ENCODE measurements at regions not wholly inside any gene's neighbourhood (a gene's known extent, or its start where the extent isn't known, plus 50 kb on each side); places are given as distances from the start of the nearest gene placed in this dataset.

DNA sequence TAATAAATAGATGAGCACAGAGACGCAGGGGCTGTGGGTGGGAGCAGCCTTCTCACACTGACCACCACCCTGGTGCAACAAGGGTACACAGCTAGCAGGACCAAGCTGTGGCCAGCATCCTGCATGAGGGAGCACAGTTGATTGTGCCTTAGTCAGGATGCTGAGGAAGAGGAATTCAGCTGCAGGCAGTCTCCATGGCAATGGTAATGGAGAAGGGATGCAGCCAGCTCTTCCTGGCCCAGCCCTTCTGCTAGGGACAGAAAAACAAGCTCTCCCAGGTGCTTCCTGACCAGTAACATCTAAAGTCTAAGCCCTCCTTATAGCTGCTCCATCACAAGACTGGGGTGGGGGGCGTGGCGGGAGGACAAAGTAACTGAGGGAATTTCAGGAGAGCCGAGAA lies 363.5 kb downstream of the BUD13 start:
- H3K4me2 ChIP-seq: no peak overlapping the region
- no peaks in the 10 kb centered on the region for H3K36me3 ChIP-seq
- peaks cover 10% of the 10 kb centered on the region for H3K4me1 ChIP-seq
- H4K20me1 ChIP-seq (ENCODE audit: low read depth): no peaks in the 10 kb centered on the region
- H3K9me3 ChIP-seq (ENCODE audit: low read depth): no peaks in the 10 kb centered on the region
- TF ChIP-seq, protein P1, sequence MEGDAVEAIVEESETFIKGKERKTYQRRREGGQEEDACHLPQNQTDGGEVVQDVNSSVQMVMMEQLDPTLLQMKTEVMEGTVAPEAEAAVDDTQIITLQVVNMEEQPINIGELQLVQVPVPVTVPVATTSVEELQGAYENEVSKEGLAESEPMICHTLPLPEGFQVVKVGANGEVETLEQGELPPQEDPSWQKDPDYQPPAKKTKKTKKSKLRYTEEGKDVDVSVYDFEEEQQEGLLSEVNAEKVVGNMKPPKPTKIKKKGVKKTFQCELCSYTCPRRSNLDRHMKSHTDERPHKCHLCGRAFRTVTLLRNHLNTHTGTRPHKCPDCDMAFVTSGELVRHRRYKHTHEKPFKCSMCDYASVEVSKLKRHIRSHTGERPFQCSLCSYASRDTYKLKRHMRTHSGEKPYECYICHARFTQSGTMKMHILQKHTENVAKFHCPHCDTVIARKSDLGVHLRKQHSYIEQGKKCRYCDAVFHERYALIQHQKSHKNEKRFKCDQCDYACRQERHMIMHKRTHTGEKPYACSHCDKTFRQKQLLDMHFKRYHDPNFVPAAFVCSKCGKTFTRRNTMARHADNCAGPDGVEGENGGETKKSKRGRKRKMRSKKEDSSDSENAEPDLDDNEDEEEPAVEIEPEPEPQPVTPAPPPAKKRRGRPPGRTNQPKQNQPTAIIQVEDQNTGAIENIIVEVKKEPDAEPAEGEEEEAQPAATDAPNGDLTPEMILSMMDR (IDR thresholded peaks at IDR 0.05): no peak
- TF ChIP-seq EZH2 (IDR thresholded peaks at IDR 0.05) (no peak), EZH2phosphoT487 (IDR thresholded peaks at IDR 0.05) (no peak)
- no peak overlapping the region for H3K9ac ChIP-seq
- H3K4me3 Mint-ChIP-seq: no peak overlapping the region
- H3K4me3 ChIP-seq: no peak overlapping the region
- H3F3A ChIP-seq (ENCODE audit: low read depth): no peaks in the 10 kb centered on the region
- no peaks in the 10 kb centered on the region for H3K79me2 ChIP-seq (ENCODE audit: low read depth)
- peaks cover 16% of the 10 kb centered on the region for H3K27me3 Mint-ChIP-seq (ENCODE audit: insufficient read depth, low read depth)
- H3K27me3 ChIP-seq: no peaks in the 10 kb centered on the region
- H3K4me1 Mint-ChIP-seq: peaks cover 61% of the 10 kb centered on the region
- no peak overlapping the region for H3K27ac Mint-ChIP-seq
- H3K27ac ChIP-seq: no peak overlapping the region
- DNase-seq (ENCODE audit: low spot score): no peak
- H3K9me3 Mint-ChIP-seq: no peaks in the 10 kb centered on the region
- no peaks in the 10 kb centered on the region for H3K36me3 Mint-ChIP-seq
- H2AFZ ChIP-seq (replicated peaks): no peak overlapping the region

DNA sequence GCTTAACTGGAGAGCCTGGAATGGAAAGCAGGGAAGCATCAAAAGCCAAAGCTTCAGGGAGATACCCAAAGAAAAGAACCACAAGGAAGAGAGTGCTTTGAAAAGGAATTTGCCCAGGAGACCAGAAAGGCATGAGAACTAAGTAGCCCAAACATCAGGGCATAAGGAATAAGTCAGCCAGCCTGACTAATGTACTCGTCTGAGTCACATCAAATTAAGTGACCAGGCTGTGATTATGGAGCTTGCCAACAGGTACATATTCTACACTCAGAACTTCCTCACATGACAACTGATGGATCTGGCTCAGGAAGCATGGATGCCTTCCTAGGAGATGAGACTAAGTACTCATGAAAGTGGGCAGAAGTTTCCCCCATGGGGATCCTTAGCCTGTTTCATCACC lies 366.7 kb downstream of the BUD13 start:
- Histone ChIP-seq H3K27me3 (no peaks in the 10 kb centered on the region), H4K20me1 (ENCODE audit: low read depth) (no peaks in the 10 kb centered on the region), H3K4me2 (no peak overlapping the region), H3K27ac (no peak overlapping the region), H3K9me3 (ENCODE audit: low read depth) (no peaks in the 10 kb centered on the region), H3K4me3 (no peak overlapping the region), H3K4me1 (peaks cover 7% of the 10 kb centered on the region), H3F3A (ENCODE audit: low read depth) (no peaks in the 10 kb centered on the region), H2AFZ (replicated peaks) (no peak overlapping the region), H3K36me3 (no peaks in the 10 kb centered on the region), H3K9ac (no peak overlapping the region), H3K79me2 (ENCODE audit: low read depth) (no peaks in the 10 kb centered on the region)
- H3K27ac Mint-ChIP-seq: peak overlapping the region; percentile 12
- H3K36me3 Mint-ChIP-seq: no peaks in the 10 kb centered on the region
- no peak overlapping the region for H3K4me3 Mint-ChIP-seq
- peaks cover 14% of the 10 kb centered on the region for H3K27me3 Mint-ChIP-seq (ENCODE audit: insufficient read depth, low read depth)
- no peak for DNase-seq (ENCODE audit: low spot score)
- TF ChIP-seq EZH2 (IDR thresholded peaks at IDR 0.05): no peak
- TF ChIP-seq, protein P1 (IDR thresholded peaks at IDR 0.05): no peak
- TF ChIP-seq EZH2phosphoT487 (IDR thresholded peaks at IDR 0.05): no peak
- peaks cover 39% of the 10 kb centered on the region for H3K4me1 Mint-ChIP-seq
- no peaks in the 10 kb centered on the region for H3K9me3 Mint-ChIP-seq

DNA sequence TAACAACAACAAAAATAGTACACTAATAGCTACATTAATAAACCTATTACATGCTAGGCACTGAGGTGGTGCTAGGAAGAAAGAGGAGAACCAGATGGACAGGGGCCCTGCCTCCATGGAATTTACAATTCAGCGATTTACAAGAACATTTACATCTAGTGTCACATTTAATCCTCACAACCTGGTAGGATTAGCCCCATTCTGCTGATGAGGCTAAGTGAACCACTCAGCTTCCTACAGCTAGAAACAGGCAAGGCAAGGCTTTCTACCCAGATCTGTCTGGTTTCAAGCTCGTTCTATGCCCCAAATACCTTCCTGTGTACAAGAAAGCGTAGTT lies 368.4 kb downstream of the BUD13 start:
- no peak overlapping the region for H3K4me3 ChIP-seq
- H3K9me3 ChIP-seq (ENCODE audit: low read depth): no peaks in the 10 kb centered on the region
- no peaks in the 10 kb centered on the region for H3K36me3 Mint-ChIP-seq
- H3K4me2 ChIP-seq: peak overlapping the region; percentile 0
- TF ChIP-seq EZH2phosphoT487 (IDR thresholded peaks at IDR 0.05) (no peak), EZH2 (IDR thresholded peaks at IDR 0.05) (no peak)
- TF ChIP-seq, protein P1 (IDR thresholded peaks at IDR 0.05): no peak
- H3K27me3 ChIP-seq: no peaks in the 10 kb centered on the region
- peak overlapping the region; percentile 28 for H3K27ac Mint-ChIP-seq
- peak; percentile 12 for DNase-seq (ENCODE audit: low spot score)
- H3K4me3 Mint-ChIP-seq: no peak overlapping the region
- H3K79me2 ChIP-seq (ENCODE audit: low read depth): no peaks in the 10 kb centered on the region
- no peaks in the 10 kb centered on the region for H3F3A ChIP-seq (ENCODE audit: low read depth)
- H3K9ac ChIP-seq: no peak overlapping the region
- H3K9me3 Mint-ChIP-seq: no peaks in the 10 kb centered on the region
- no peak overlapping the region for H2AFZ ChIP-seq (replicated peaks)
- H3K4me1 ChIP-seq: peaks cover 7% of the 10 kb centered on the region
- no peaks in the 10 kb centered on the region for H3K36me3 ChIP-seq
- H3K4me1 Mint-ChIP-seq: peaks cover 37% of the 10 kb centered on the region
- no peak overlapping the region for H3K27ac ChIP-seq
- H3K27me3 Mint-ChIP-seq (ENCODE audit: insufficient read depth, low read depth): peaks cover 14% of the 10 kb centered on the region
- H4K20me1 ChIP-seq (ENCODE audit: low read depth): no peaks in the 10 kb centered on the region
